H9 (cell line): ENCODE measurements at regions not wholly inside any gene's neighbourhood (a gene's known extent, or its start where the extent isn't known, plus 50 kb on each side); places are given as distances from the start of the nearest gene placed in this dataset.

Source experiments
- DNase-seq: peaks from one replicate; pipeline ENCODE4 v3.0.0-alpha.2; 2017
- H2AFZ ChIP-seq: one replicate; pipeline ENCODE4 v1.6.1; 2013; ENCODE audit warnings: mild to moderate bottlenecking, low read length, control low read depth, moderate library complexity
- H2AK5ac ChIP-seq: 2 replicates; pipeline ENCODE4 v1.6.1; 2013; ENCODE audit warnings: low read length, control low read depth, mixed read lengths; ENCODE audit not compliant: insufficient read length
- H2BK120ac ChIP-seq: one replicate; pipeline ENCODE4 v1.6.1; 2013; ENCODE audit warnings: low read depth, mild to moderate bottlenecking, low read length, control low read depth, inconsistent platforms; ENCODE audit not compliant: poor library complexity, severe bottlenecking
- H2BK12ac ChIP-seq: 2 replicates; pipeline ENCODE4 v1.6.1; 2013; ENCODE audit warnings: low read length, control low read depth, mixed read lengths, low read depth; ENCODE audit not compliant: insufficient read length
- H2BK15ac ChIP-seq: 2 replicates; pipeline ENCODE4 v1.6.1; 2013; ENCODE audit warnings: low read depth, low read length, control low read depth
- H2BK20ac ChIP-seq: one replicate; pipeline ENCODE4 v1.6.1; 2013; ENCODE audit warnings: low read depth, mild to moderate bottlenecking, low read length, control low read depth, inconsistent platforms; ENCODE audit not compliant: poor library complexity, severe bottlenecking
- H2BK5ac ChIP-seq: 2 replicates; pipeline ENCODE4 v1.6.1; 2013; ENCODE audit warnings: low read length, control low read depth, mixed read lengths; ENCODE audit not compliant: insufficient read length
- H3K14ac ChIP-seq: 2 replicates; pipeline ENCODE4 v1.6.1; 2013; ENCODE audit warnings: low read length, control low read depth; ENCODE audit not compliant: insufficient read depth
- H3K18ac ChIP-seq: 2 replicates; pipeline ENCODE4 v1.6.1; 2013; ENCODE audit warnings: low read depth, mild to moderate bottlenecking, mixed read lengths, low read length, control low read depth; ENCODE audit not compliant: insufficient read length
- H3K23ac ChIP-seq: 2 replicates; pipeline ENCODE4 v1.6.1; 2013; ENCODE audit warnings: low read length, control low read depth, mixed read lengths, low read depth; ENCODE audit not compliant: insufficient read length
- H3K23me2 ChIP-seq: 2 replicates; pipeline ENCODE4 v1.6.1; 2013; ENCODE audit warnings: low read depth, mild to moderate bottlenecking, mixed read lengths, low read length, control low read depth; ENCODE audit not compliant: insufficient read length, poor library complexity, severe bottlenecking
- H3K27ac ChIP-seq: 2 replicates; pipeline ENCODE4 v1.5.1; 2013; ENCODE audit warnings: low read length, control low read depth, mixed read lengths, low read depth; ENCODE audit not compliant: insufficient read length
- H3K27me3 ChIP-seq: 2 replicates; pipeline ENCODE4 v1.6.1; 2013; ENCODE audit warnings: low read length, control low read depth, inconsistent platforms; ENCODE audit not compliant: insufficient read depth
- H3K4ac ChIP-seq: 2 replicates; pipeline ENCODE4 v1.6.1; 2013; ENCODE audit warnings: low read depth, mild to moderate bottlenecking, control low read depth, inconsistent platforms, low read length, moderate library complexity
- H3K4me1 ChIP-seq: 2 replicates; pipeline ENCODE4 v1.6.1; 2013; ENCODE audit warnings: low read length, control low read depth, inconsistent platforms; ENCODE audit not compliant: insufficient read depth
- H3K4me2 ChIP-seq: 2 replicates; pipeline ENCODE4 v1.6.1; 2013; ENCODE audit warnings: low read length, control low read depth, mixed read lengths; ENCODE audit not compliant: insufficient read length, insufficient read depth
- H3K56ac ChIP-seq: 2 replicates; pipeline ENCODE4 v1.6.1; 2013; ENCODE audit warnings: low read depth, mild to moderate bottlenecking, mixed read lengths, low read length, control low read depth; ENCODE audit not compliant: insufficient read length
- H3K79me1 ChIP-seq: 2 replicates; pipeline ENCODE4 v1.6.1; 2013; ENCODE audit warnings: low read depth, mild to moderate bottlenecking, moderate library complexity, low read length, control low read depth, inconsistent platforms; ENCODE audit not compliant: insufficient read depth, poor library complexity, severe bottlenecking
- H3K79me2 ChIP-seq: 2 replicates; pipeline ENCODE4 v1.6.1; 2013; ENCODE audit warnings: low read length, control low read depth, inconsistent platforms; ENCODE audit not compliant: insufficient read depth
- H3K9ac ChIP-seq: 2 replicates; pipeline ENCODE4 v1.6.1; 2013; ENCODE audit warnings: low read length, control low read depth, mixed read lengths; ENCODE audit not compliant: insufficient read length; ENCODE audit errors: extremely low read depth
- H3K9me3 ChIP-seq: one replicate; pipeline ENCODE4 v1.6.1; 2013; ENCODE audit warnings: low read depth, low read length, inconsistent platforms; ENCODE audit not compliant: control insufficient read depth
- H3T11ph ChIP-seq: one replicate; pipeline ENCODE4 v1.6.1; 2013; ENCODE audit warnings: mild to moderate bottlenecking, low read length, control low read depth, inconsistent platforms
- H4K20me1 ChIP-seq: one replicate; pipeline ENCODE4 v1.6.1; 2013; ENCODE audit not compliant: control insufficient read depth, insufficient read length, insufficient read depth
- H4K5ac ChIP-seq: 2 replicates; pipeline ENCODE4 v1.6.1; 2013; ENCODE audit warnings: low read depth, mild to moderate bottlenecking, mixed read lengths, low read length, control low read depth; ENCODE audit not compliant: insufficient read length
- H4K8ac ChIP-seq: replicated peaks from 2 replicates; pipeline ENCODE4 v1.6.1; 2013; ENCODE audit warnings: low read length, control low read depth, mixed read lengths, low read depth; ENCODE audit not compliant: insufficient read length
- H4K91ac ChIP-seq: 2 replicates; pipeline ENCODE4 v1.6.1; 2013; ENCODE audit warnings: low read depth, mild to moderate bottlenecking, moderate library complexity, mixed read lengths, low read length, control low read depth; ENCODE audit not compliant: insufficient read length
- H3K27ac Mint-ChIP-seq, 3 experiments: 2 replicates in 2 of 3; 3 replicates in 1 of 3; pipeline ENCODE4 v1.8.0; 2020 to 2021; ENCODE audit warnings: mixed read lengths in 3 of 3, mild to moderate bottlenecking in 1 of 3, moderate library complexity in 1 of 3
- H3K27me3 Mint-ChIP-seq: 2 replicates; pipeline ENCODE4 v1.8.0; 2021; ENCODE audit warnings: low read depth, mild to moderate bottlenecking, moderate library complexity, mixed read lengths
- H3K36me3 Mint-ChIP-seq, 3 experiments: 2 replicates in 2 of 3; 3 replicates in 1 of 3; pipeline ENCODE4 v1.8.0; 2020 to 2021; ENCODE audit warnings: low read depth in 3 of 3, mixed read lengths in 3 of 3; ENCODE audit not compliant: insufficient read depth in 1 of 3
- H3K4me1 Mint-ChIP-seq, 2 experiments: 2 replicates each; pipeline ENCODE4 v1.8.0; 2020; ENCODE audit warnings: mixed read lengths in 2 of 2
- H3K4me3 Mint-ChIP-seq, 2 experiments: 2 replicates in 1 of 2; 3 replicates in 1 of 2; pipeline ENCODE4 v1.8.0; 2020 to 2021; ENCODE audit warnings: mild to moderate bottlenecking in 2 of 2, mixed read lengths in 2 of 2, moderate library complexity in 1 of 2
- H3K9me3 Mint-ChIP-seq, 2 experiments: 2 replicates in 1 of 2; 3 replicates in 1 of 2; pipeline ENCODE4 v1.8.0; 2020; ENCODE audit warnings: mild to moderate bottlenecking in 2 of 2, mixed read lengths in 2 of 2, moderate library complexity in 1 of 2
- CTCF ChIP-seq: fragments of 200-600 bp; sonication (generic); conservative IDR thresholded peaks from 3 replicates; pipeline ENCODE4 v1.8.0; 2021; ENCODE audit warnings: antibody characterized with exemption, mild to moderate bottlenecking
- WGBS: extraction: QIAGEN DNeasy Blood & Tissue Kit; methylation state at CpG from one replicate; pipeline ENCODE4 v1.1.7; 2013; ENCODE audit warnings: missing lambda C conversion rate, low lambda C conversion rate, mixed read lengths; ENCODE audit not compliant: insufficient read length; ENCODE audit errors: extremely low coverage; 5-methylcytosine and 5-hydroxymethylcytosine counted together

GRCh38 chr18:25843791-25844190, 246.6 kb downstream of the SS18 start:
- no peak overlapping the region for H4K5ac ChIP-seq
- Mint-ChIP-seq H3K27ac (peak overlapping the region in 1 of 3 experiments; percentile 17; a peak in 1 of 7 replicates), H3K4me1 (peaks cover 8 to 12% of the 10 kb centered on the region in 2 experiments; a peak in 3 of 4 replicates), H3K4me3 (no peak overlapping the region), H3K9me3 (no peaks in the 10 kb centered on the region), H3K27me3 (no peaks in the 10 kb centered on the region), H3K36me3 (no peaks in the 10 kb centered on the region)
- H3K79me2 ChIP-seq: no peaks in the 10 kb centered on the region
- no peaks in the 10 kb centered on the region for H3K9me3 ChIP-seq
- no peak overlapping the region for H4K91ac ChIP-seq
- no peak overlapping the region for H3K4me2 ChIP-seq
- no peak overlapping the region for H3K9ac ChIP-seq
- H2AFZ ChIP-seq: no peak overlapping the region
- no peaks in the 10 kb centered on the region for H4K20me1 ChIP-seq
- H2BK5ac ChIP-seq: no peak overlapping the region
- H3K79me1 ChIP-seq: no peaks in the 10 kb centered on the region
- H2BK20ac ChIP-seq: no peak overlapping the region
- H2AK5ac ChIP-seq: no peak overlapping the region
- no peak overlapping the region for H2BK12ac ChIP-seq
- no peaks in the 10 kb centered on the region for H3K27me3 ChIP-seq
- TF ChIP-seq CTCF: no peak
- H3K23me2 ChIP-seq: no peaks in the 10 kb centered on the region
- DNase-seq: no peak
- H2BK120ac ChIP-seq: no peak overlapping the region
- H3K4me1 ChIP-seq: no peaks in the 10 kb centered on the region
- no peak overlapping the region for H3K18ac ChIP-seq
- H3K4ac ChIP-seq: no peak overlapping the region
- H3K27ac ChIP-seq: no peak overlapping the region
- H2BK15ac ChIP-seq: no peak overlapping the region
- WGBS: no CpG with 5 or more reads among the region's 3 CpGs
- H3K56ac ChIP-seq: no peak overlapping the region
- H4K8ac ChIP-seq: no peak overlapping the region
- no peak overlapping the region for H3T11ph ChIP-seq
- no peak overlapping the region for H3K23ac ChIP-seq
- no peak overlapping the region for H3K14ac ChIP-seq
